ENCODE measurements at regions not wholly inside any gene's neighbourhood (a gene's known extent, or its start where the extent isn't known, plus 50 kb on each side); places are given as distances from the start of the nearest gene placed in this dataset.

- TF ChIP-seq FOXP2 (optimal IDR thresholded peaks at IDR 0.05; ENCODE audit: borderline replicate concordance, extremely low read depth, extremely low read length, insufficient read depth) (no peak), TAF1 (IDR thresholded peaks at IDR 0.05; ENCODE audit: borderline replicate concordance, insufficient read depth, low read length) (no peak), REST (IDR thresholded peaks at IDR 0.05; ENCODE audit: insufficient read depth in 1 of 2, low read depth in 2 of 2, low read length in 2 of 2) (no peak), POLR2AphosphoS5 (IDR thresholded peaks at IDR 0.05; ENCODE audit: low read depth, low read length) (no peak), SIN3A (IDR thresholded peaks at IDR 0.05; ENCODE audit: borderline replicate concordance, insufficient read depth, low read length) (no peak)
These were observed 115.8 kb upstream of the ITGB1 start for GRCh38 chr10:33073641-33074415.

- TF ChIP-seq POLR2AphosphoS5 (IDR thresholded peaks at IDR 0.05; ENCODE audit: low read depth, low read length) (no peak), TAF1 (IDR thresholded peaks at IDR 0.05; ENCODE audit: borderline replicate concordance, insufficient read depth, low read length) (no peak), REST (IDR thresholded peaks at IDR 0.05; ENCODE audit: insufficient read depth in 1 of 2, low read depth in 2 of 2, low read length in 2 of 2) (no peak), FOXP2 (optimal IDR thresholded peaks at IDR 0.05; ENCODE audit: borderline replicate concordance, extremely low read depth, extremely low read length, insufficient read depth) (no peak), SIN3A (IDR thresholded peaks at IDR 0.05; ENCODE audit: borderline replicate concordance, insufficient read depth, low read length) (no peak)
These were observed 113.8 kb upstream of the ITGB1 start for GRCh38 chr10:33071857-33072256.

- TF ChIP-seq SIN3A (IDR thresholded peaks at IDR 0.05; ENCODE audit: borderline replicate concordance, insufficient read depth, low read length) (no peak), FOXP2 (optimal IDR thresholded peaks at IDR 0.05; ENCODE audit: borderline replicate concordance, extremely low read depth, extremely low read length, insufficient read depth) (no peak), POLR2AphosphoS5 (IDR thresholded peaks at IDR 0.05; ENCODE audit: low read depth, low read length) (no peak), REST (IDR thresholded peaks at IDR 0.05; ENCODE audit: insufficient read depth in 1 of 2, low read depth in 2 of 2, low read length in 2 of 2) (no peak), TAF1 (IDR thresholded peaks at IDR 0.05; ENCODE audit: borderline replicate concordance, insufficient read depth, low read length) (no peak)
These were observed 112.1 kb upstream of the ITGB1 start for GRCh38 chr10:33070101-33070500.

GRCh38 chr10:33067917-33068316, 109.9 kb upstream of the ITGB1 start:
- no peak for TF ChIP-seq SIN3A (IDR thresholded peaks at IDR 0.05; ENCODE audit: borderline replicate concordance, insufficient read depth, low read length)
- no peak for TF ChIP-seq POLR2AphosphoS5 (IDR thresholded peaks at IDR 0.05; ENCODE audit: low read depth, low read length)
- no peak for TF ChIP-seq TAF1 (IDR thresholded peaks at IDR 0.05; ENCODE audit: borderline replicate concordance, insufficient read depth, low read length)
- TF ChIP-seq REST (IDR thresholded peaks at IDR 0.05; ENCODE audit: insufficient read depth in 1 of 2, low read depth in 2 of 2, low read length in 2 of 2) = no peak
- TF ChIP-seq FOXP2 (optimal IDR thresholded peaks at IDR 0.05; ENCODE audit: borderline replicate concordance, extremely low read depth, extremely low read length, insufficient read depth) = no peak
